AG04449 (cell line): ENCODE measurements at regions not wholly inside any gene's neighbourhood (a gene's known extent, or its start where the extent isn't known, plus 50 kb on each side); places are given as distances from the start of the nearest gene placed in this dataset.

Experiments
- CTCF ChIA-PET: fragments of 350-600 bp; formaldehyde crosslinking; extraction: SDS; loops from one replicate; lab custom pipeline; 2021; ENCODE audit warnings: antibody characterized with exemption; lab: Yijun Ruan, JAX
- POLR2A ChIA-PET: fragments of 400-600, 350-600 bp; formaldehyde crosslinking; extraction: SDS; loops from one replicate; lab custom pipeline; 2020; ENCODE audit warnings: antibody characterized with exemption, inconsistent platforms; lab: Yijun Ruan, JAX
- DNase-seq: peaks from one replicate; pipeline ENCODE4 v3.0.0-alpha.2; 2010; ENCODE audit warnings: low read depth, low spot score
- H3K4me3 ChIP-seq: 2 replicates; pipeline ENCODE4 v1.5.1; 2011; ENCODE audit warnings: low read depth, mild to moderate bottlenecking, control low read depth, low read length
- TF ChIP-seq, protein P1 (sequence below): IDR thresholded peaks from one replicate; pipeline ENCODE4 v1.5.1; 2011; ENCODE audit warnings: mild to moderate bottlenecking, moderate library complexity, low read length, control low read depth, inconsistent platforms; ENCODE audit not compliant: insufficient read depth; ENCODE audit errors: missing control alignments

DNA sequence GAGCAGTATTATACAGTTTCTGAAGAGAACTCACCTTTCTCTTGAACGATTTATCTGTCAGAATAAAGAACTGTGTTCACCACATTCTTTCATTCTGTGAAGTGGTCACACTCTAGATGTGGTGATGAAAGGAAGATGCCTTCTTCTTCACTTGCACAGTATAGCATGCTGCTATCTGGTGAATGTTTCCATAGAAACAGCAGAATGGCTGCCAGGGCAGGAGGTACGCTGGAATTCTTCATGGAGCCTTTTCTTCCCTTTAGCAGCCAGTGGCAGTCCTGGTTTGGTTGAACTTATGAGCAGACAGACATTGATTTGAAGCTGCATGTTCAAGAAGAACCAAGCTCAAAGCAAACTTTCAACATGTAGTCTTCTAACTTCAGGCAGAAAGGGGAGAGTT, 1157.9 kb upstream of the LRRTM1 start:
- no peak overlapping the region for H3K4me3 ChIP-seq
- CTCF ChIA-PET = no interaction called here
- POLR2A ChIA-PET = no interaction called here
- TF ChIP-seq, protein P1, sequence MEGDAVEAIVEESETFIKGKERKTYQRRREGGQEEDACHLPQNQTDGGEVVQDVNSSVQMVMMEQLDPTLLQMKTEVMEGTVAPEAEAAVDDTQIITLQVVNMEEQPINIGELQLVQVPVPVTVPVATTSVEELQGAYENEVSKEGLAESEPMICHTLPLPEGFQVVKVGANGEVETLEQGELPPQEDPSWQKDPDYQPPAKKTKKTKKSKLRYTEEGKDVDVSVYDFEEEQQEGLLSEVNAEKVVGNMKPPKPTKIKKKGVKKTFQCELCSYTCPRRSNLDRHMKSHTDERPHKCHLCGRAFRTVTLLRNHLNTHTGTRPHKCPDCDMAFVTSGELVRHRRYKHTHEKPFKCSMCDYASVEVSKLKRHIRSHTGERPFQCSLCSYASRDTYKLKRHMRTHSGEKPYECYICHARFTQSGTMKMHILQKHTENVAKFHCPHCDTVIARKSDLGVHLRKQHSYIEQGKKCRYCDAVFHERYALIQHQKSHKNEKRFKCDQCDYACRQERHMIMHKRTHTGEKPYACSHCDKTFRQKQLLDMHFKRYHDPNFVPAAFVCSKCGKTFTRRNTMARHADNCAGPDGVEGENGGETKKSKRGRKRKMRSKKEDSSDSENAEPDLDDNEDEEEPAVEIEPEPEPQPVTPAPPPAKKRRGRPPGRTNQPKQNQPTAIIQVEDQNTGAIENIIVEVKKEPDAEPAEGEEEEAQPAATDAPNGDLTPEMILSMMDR = no peak
- DNase-seq = no peak

- POLR2A ChIA-PET = no interaction called here
- H3K4me3 ChIP-seq = no peak overlapping the region
- no peak for DNase-seq
- TF ChIP-seq, protein P1 = no peak
- CTCF ChIA-PET = no interaction called here
These were observed 1140.6 kb upstream of the LRRTM1 start for GRCh38 chr2:81445176-81445575.

GRCh38 chr2:81437456-81438000, 1133.0 kb upstream of the LRRTM1 start:
- POLR2A ChIA-PET = no interaction called here
- TF ChIP-seq, protein P1 = no peak
- CTCF ChIA-PET = no interaction called here
- H3K4me3 ChIP-seq = no peak overlapping the region
- DNase-seq = no peak

DNA sequence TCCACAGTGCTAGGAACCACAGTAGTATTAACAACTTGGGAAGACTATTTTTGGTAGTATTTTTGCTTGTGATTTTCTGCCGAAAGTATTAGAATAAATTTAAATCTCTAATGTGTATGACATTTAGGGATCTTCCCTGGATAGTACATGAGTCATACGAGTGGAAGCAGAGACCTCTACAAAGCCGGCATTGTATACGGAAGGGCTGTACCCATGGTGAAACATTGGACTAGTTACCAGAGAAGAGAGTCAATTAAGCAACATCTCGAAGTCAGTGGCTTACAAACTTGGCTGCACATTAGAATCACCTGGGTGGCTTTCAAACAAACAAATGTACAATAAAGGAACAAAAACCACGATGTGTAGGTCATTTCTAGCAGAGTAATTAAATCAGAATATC, 1131.7 kb upstream of the LRRTM1 start:
- TF ChIP-seq, protein P1 = no peak
- POLR2A ChIA-PET = no interaction called here
- no peak for DNase-seq
- CTCF ChIA-PET = no interaction called here
- no peak overlapping the region for H3K4me3 ChIP-seq

- POLR2A ChIA-PET = no interaction called here
- no peak overlapping the region for H3K4me3 ChIP-seq
- TF ChIP-seq, protein P1 = no peak
- CTCF ChIA-PET = no interaction called here
- DNase-seq = no peak
These were observed 1108.1 kb upstream of the LRRTM1 start for GRCh38 chr2:81412681-81413080.

DNA sequence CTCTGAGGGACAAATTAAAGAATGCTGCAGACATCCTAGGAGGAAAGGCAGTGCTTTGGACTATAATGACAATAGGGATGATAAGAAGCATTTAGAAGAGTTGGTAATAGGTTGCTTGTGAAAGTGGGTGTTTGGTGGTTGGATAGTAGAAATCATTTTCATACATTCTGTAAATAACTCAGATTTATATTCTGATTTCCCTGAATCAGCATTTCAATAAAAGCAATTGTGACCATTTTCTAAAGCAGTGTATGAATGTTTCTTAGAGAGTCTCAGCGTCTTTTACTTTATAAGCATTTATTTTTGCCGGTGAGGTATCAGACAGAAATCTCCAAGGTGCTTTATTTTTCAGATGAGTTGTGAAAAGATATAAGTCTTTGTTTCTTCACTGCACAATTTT, 1099.0 kb upstream of the LRRTM1 start:
- ChIA-PET POLR2A (no interaction called here), CTCF (no interaction called here)
- DNase-seq = no peak
- TF ChIP-seq, protein P1 = no peak
- H3K4me3 ChIP-seq = no peak overlapping the region
